Smooth muscle cell (in vitro differentiated cells): ENCODE measurements at regions not wholly inside any gene's neighbourhood (a gene's known extent, or its start where the extent isn't known, plus 50 kb on each side); places are given as distances from the start of the nearest gene placed in this dataset.

Source experiments
- DNase-seq: peaks from one replicate; lab custom pipeline; 2025; ENCODE audit not compliant: unreplicated experiment; lab: John Stamatoyannopoulos, UW
- H2AFZ ChIP-seq: fragments of 200-600 bp; sonication (generic); 2 replicates; pipeline ENCODE4 v1.6.0; 2016; ENCODE audit warnings: antibody characterized with exemption, low read depth, mild to moderate bottlenecking
- H3F3A ChIP-seq: fragments of 200-600 bp; sonication (generic); 2 replicates; pipeline ENCODE4 v1.6.0; 2017; ENCODE audit warnings: antibody characterized with exemption, low read depth
- H3K27ac ChIP-seq: fragments of 200-600 bp; sonication (generic); 2 replicates; pipeline ENCODE4 v1.5.1; 2016; ENCODE audit warnings: low read depth, mild to moderate bottlenecking
- H3K27me3 ChIP-seq: fragments of 200-600 bp; sonication (generic); 2 replicates; pipeline ENCODE4 v1.6.1; 2016; ENCODE audit warnings: low read depth, mild to moderate bottlenecking
- H3K36me3 ChIP-seq: fragments of 200-600 bp; sonication (generic); 2 replicates; pipeline ENCODE4 v1.5.1; 2016; ENCODE audit warnings: low read depth
- H3K4me1 ChIP-seq: fragments of 200-600 bp; sonication (generic); 2 replicates; pipeline ENCODE4 v1.5.1; 2016; ENCODE audit warnings: low read depth
- H3K4me2 ChIP-seq: fragments of 200-600 bp; sonication (generic); 2 replicates; pipeline ENCODE4 v1.6.0; 2016; ENCODE audit warnings: mild to moderate bottlenecking
- H3K4me3 ChIP-seq: fragments of 200-600 bp; sonication (generic); 2 replicates; pipeline ENCODE4 v1.5.1; 2016; ENCODE audit warnings: mild to moderate bottlenecking
- H3K79me2 ChIP-seq: fragments of 200-600 bp; sonication (generic); 2 replicates; pipeline ENCODE4 v1.6.0; 2016; ENCODE audit warnings: low read depth, mild to moderate bottlenecking
- H3K9ac ChIP-seq: fragments of 200-600 bp; sonication (generic); 2 replicates; pipeline ENCODE4 v1.6.0; 2016; ENCODE audit warnings: low read depth
- H3K9me3 ChIP-seq: fragments of 200-600 bp; sonication (generic); replicated peaks from 2 replicates; pipeline ENCODE4 v1.5.1; 2016; ENCODE audit warnings: low read depth
- H4K20me1 ChIP-seq: fragments of 200-600 bp; sonication (generic); 2 replicates; pipeline ENCODE4 v1.6.0; 2016; ENCODE audit warnings: low read depth
- CTCF ChIP-seq: fragments of 200-600 bp; sonication (generic); IDR thresholded peaks from 2 replicates; pipeline ENCODE4 v1.5.1; 2017; ENCODE audit warnings: borderline replicate concordance, mild to moderate bottlenecking, antibody characterized with exemption; ENCODE audit not compliant: insufficient read depth, poor library complexity, severe bottlenecking
- WGBS: methylation state at CpG from one replicate; pipeline ENCODE4 v1.1.7; 2016; ENCODE audit warnings: low lambda C conversion rate; 5-methylcytosine and 5-hydroxymethylcytosine counted together

DNA sequence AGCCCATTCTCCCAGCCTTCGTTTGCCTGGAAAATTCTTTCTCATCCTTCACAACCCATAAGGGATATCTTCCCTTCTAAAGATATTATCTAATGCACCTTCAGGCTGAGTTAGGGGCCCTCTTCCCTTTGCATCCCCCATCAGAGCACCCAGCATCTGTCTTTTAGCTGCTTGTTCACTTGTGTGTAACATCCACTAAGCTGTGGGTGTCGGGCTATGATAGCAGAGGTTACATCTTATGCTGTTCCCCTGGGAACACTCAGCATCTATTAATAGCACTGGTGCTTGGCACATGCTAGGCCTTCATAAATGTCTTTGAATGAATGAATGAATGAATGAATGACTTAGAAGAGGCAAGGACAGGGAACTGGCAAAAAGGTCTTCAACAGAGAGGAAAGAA is 131.8 kb downstream of the NUAK1 start:
- Histone ChIP-seq H3K9ac (no peak overlapping the region), H3K4me2 (no peak overlapping the region), H3F3A (no peaks in the 10 kb centered on the region), H3K27me3 (no peaks in the 10 kb centered on the region), H3K9me3 (no peaks in the 10 kb centered on the region), H2AFZ (no peak overlapping the region), H3K27ac (no peak overlapping the region), H3K4me1 (no peaks in the 10 kb centered on the region), H3K36me3 (no peaks in the 10 kb centered on the region), H3K4me3 (no peak overlapping the region), H4K20me1 (no peaks in the 10 kb centered on the region), H3K79me2 (no peaks in the 10 kb centered on the region)
- WGBS = 86% methylated on average over 2 of the region's 2 CpGs
- DNase-seq = no peak
- TF ChIP-seq CTCF = no peak

- no peaks in the 10 kb centered on the region for H3K79me2 ChIP-seq
- no peak overlapping the region for H3K27ac ChIP-seq
- H3F3A ChIP-seq = no peaks in the 10 kb centered on the region
- no peaks in the 10 kb centered on the region for H4K20me1 ChIP-seq
- no peak overlapping the region for H3K4me2 ChIP-seq
- no peak for DNase-seq
- H3K27me3 ChIP-seq = no peaks in the 10 kb centered on the region
- no peak overlapping the region for H3K4me3 ChIP-seq
- no peaks in the 10 kb centered on the region for H3K4me1 ChIP-seq
- no peak for TF ChIP-seq CTCF
- H3K9me3 ChIP-seq = no peaks in the 10 kb centered on the region
- H2AFZ ChIP-seq = no peak overlapping the region
- H3K36me3 ChIP-seq = no peaks in the 10 kb centered on the region
- H3K9ac ChIP-seq = no peak overlapping the region
Observed at GRCh38 chr12:106010741-106011140, 128.0 kb downstream of the NUAK1 start.
